ENCODE measurements at regions not wholly inside any gene's neighbourhood (a gene's known extent, or its start where the extent isn't known, plus 50 kb on each side); places are given as distances from the start of the nearest gene placed in this dataset.

DNA sequence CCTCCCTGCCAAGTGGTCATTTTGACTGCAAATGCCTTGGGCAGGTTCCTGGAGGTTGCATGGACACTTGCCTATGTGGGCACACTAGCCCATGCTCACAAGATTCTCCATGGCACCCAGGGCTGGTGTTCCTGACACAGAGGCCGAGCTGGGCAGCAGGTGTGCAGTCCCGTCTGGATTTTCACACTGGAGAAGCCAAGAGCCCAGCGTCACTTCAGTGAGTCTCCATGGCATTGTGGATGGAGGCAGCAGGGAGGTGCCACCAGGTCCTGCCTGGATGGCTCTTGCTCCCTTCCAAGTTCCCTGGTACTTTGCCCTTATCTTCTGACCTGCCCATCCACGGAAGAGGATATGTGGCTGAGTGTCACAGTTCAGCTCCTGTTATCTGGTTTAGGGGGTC lies 63.7 kb upstream of the PLCL2 start:
- no peak for TF ChIP-seq FOXA1 (IDR thresholded peaks at IDR 0.05)
- TF ChIP-seq, protein P1, sequence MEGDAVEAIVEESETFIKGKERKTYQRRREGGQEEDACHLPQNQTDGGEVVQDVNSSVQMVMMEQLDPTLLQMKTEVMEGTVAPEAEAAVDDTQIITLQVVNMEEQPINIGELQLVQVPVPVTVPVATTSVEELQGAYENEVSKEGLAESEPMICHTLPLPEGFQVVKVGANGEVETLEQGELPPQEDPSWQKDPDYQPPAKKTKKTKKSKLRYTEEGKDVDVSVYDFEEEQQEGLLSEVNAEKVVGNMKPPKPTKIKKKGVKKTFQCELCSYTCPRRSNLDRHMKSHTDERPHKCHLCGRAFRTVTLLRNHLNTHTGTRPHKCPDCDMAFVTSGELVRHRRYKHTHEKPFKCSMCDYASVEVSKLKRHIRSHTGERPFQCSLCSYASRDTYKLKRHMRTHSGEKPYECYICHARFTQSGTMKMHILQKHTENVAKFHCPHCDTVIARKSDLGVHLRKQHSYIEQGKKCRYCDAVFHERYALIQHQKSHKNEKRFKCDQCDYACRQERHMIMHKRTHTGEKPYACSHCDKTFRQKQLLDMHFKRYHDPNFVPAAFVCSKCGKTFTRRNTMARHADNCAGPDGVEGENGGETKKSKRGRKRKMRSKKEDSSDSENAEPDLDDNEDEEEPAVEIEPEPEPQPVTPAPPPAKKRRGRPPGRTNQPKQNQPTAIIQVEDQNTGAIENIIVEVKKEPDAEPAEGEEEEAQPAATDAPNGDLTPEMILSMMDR (IDR thresholded peaks at IDR 0.05; ENCODE audit: low read depth, low read length, missing input control), result no peak
- TF ChIP-seq TAF1 (conservative IDR thresholded peaks at IDR 0.05), result no peak
- TF ChIP-seq SP1 (IDR thresholded peaks at IDR 0.05), result no peak
- TF ChIP-seq, protein P2, sequence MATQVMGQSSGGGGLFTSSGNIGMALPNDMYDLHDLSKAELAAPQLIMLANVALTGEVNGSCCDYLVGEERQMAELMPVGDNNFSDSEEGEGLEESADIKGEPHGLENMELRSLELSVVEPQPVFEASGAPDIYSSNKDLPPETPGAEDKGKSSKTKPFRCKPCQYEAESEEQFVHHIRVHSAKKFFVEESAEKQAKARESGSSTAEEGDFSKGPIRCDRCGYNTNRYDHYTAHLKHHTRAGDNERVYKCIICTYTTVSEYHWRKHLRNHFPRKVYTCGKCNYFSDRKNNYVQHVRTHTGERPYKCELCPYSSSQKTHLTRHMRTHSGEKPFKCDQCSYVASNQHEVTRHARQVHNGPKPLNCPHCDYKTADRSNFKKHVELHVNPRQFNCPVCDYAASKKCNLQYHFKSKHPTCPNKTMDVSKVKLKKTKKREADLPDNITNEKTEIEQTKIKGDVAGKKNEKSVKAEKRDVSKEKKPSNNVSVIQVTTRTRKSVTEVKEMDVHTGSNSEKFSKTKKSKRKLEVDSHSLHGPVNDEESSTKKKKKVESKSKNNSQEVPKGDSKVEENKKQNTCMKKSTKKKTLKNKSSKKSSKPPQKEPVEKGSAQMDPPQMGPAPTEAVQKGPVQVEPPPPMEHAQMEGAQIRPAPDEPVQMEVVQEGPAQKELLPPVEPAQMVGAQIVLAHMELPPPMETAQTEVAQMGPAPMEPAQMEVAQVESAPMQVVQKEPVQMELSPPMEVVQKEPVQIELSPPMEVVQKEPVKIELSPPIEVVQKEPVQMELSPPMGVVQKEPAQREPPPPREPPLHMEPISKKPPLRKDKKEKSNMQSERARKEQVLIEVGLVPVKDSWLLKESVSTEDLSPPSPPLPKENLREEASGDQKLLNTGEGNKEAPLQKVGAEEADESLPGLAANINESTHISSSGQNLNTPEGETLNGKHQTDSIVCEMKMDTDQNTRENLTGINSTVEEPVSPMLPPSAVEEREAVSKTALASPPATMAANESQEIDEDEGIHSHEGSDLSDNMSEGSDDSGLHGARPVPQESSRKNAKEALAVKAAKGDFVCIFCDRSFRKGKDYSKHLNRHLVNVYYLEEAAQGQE (IDR thresholded peaks at IDR 0.05), result no peak
- no peak for TF ChIP-seq YY1 (IDR thresholded peaks at IDR 0.05)
- TF ChIP-seq, protein P3, sequence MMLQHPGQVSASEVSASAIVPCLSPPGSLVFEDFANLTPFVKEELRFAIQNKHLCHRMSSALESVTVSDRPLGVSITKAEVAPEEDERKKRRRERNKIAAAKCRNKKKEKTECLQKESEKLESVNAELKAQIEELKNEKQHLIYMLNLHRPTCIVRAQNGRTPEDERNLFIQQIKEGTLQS (IDR thresholded peaks at IDR 0.05), result no peak

Data from liver (tissue), 3 donors.